GM13977 (cell line): ENCODE measurements at regions not wholly inside any gene's neighbourhood (a gene's known extent, or its start where the extent isn't known, plus 50 kb on each side); places are given as distances from the start of the nearest gene placed in this dataset.

Experiments used
- DNase-seq: peaks from one replicate; pipeline ENCODE4 v3.0.0; 2012; ENCODE audit warnings: low spot score
- in situ Hi-C: fragments of 300-500 bp; cut with MboI; formaldehyde crosslinking; loops from one replicate; pipeline ENCODE4 v1.12.0; 2022; ENCODE audit warnings: low sequenced_read_pairs, low pct_unique_long_range_greater_than_20kb, mixed read lengths, inconsistent platforms; ENCODE audit not compliant: unreplicated experiment
- TF ChIP-seq, protein P1 (sequence below): IDR thresholded peaks from 2 replicates; pipeline ENCODE4 v1.5.1; 2012; ENCODE audit warnings: mild to moderate bottlenecking, control low read depth; ENCODE audit not compliant: insufficient read depth; ENCODE audit errors: extremely low read depth, missing control alignments

DNA sequence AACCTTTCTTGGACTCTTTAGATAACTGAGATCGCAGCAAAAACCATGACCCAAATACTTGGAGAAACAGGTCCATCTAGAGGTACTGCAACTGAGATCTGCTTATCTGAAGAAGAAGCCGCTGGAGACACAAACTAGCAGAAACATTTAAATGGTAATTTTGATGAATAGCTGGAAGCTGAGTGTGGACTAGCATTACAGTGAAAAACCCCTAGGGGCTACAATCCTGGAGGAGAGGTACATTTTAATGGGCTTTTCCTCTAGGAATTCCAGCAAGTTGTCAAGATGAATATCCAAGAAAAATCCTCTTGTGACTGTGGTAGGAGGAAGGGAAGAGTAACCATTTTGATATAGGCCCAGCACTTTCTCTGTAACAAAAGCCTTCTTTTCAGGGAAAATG lies 592.5 kb upstream of the GRIA3 start:
- TF ChIP-seq, protein P1, sequence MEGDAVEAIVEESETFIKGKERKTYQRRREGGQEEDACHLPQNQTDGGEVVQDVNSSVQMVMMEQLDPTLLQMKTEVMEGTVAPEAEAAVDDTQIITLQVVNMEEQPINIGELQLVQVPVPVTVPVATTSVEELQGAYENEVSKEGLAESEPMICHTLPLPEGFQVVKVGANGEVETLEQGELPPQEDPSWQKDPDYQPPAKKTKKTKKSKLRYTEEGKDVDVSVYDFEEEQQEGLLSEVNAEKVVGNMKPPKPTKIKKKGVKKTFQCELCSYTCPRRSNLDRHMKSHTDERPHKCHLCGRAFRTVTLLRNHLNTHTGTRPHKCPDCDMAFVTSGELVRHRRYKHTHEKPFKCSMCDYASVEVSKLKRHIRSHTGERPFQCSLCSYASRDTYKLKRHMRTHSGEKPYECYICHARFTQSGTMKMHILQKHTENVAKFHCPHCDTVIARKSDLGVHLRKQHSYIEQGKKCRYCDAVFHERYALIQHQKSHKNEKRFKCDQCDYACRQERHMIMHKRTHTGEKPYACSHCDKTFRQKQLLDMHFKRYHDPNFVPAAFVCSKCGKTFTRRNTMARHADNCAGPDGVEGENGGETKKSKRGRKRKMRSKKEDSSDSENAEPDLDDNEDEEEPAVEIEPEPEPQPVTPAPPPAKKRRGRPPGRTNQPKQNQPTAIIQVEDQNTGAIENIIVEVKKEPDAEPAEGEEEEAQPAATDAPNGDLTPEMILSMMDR: no peak
- DNase-seq: no peak
- in situ Hi-C loops: no loop called here

DNA sequence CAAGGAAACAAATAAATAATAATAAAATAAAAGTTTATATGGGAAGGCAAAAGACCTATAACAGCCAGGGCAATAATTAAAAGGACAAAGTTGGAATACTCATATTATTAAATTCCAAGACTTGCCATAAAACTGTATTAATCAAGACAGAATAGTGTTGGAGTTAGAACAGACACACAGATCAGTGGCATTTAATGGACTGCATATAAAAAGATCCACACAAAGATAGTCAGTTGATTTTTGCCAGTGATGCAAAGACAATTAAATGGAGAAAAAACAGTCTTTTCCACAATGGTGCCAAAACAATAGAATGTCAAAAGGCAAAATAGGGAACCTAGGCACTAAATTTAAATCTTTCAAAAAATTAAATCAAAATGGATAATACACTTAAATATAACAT lies 587.1 kb upstream of the GRIA3 start:
- TF ChIP-seq, protein P1: no peak
- in situ Hi-C loops: no loop called here
- DNase-seq: no peak

DNA sequence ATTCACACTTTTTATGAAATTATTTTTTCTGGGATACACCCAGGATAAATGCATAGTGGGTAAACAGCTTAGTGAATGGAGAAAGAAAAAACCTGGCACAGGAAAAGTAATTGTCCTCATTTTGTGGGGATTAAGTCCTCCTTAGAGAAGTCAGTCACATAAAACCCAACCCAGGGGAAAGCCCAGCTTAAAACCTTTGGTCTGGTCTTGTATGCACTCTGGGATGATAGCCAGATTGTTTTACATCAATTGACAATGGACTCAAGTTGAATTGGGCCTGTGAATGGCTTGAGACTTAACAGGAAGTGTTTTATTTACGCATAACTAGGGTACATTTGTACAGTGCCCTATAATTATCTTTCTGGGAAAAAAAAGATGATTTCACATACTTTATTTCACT lies 561.3 kb upstream of the GRIA3 start:
- DNase-seq: no peak
- in situ Hi-C loops: no loop called here
- TF ChIP-seq, protein P1: no peak

DNA sequence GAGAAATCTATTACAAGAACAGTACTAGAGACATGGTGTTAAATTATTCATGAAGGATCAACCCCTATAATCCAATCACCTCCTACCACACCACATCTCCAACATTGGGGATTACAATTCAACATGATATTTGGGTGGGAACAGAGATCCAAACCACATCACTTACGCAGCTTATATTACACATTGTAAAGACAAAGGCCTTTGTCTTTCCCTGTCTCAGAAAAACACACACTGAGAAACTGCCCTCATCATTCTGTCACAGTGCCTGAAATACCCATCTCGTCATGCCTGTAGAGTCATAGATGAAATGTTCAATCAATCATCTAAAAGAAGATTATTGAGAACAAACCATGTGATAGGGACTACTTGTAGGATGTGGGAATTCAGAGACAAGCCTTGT lies 558.8 kb upstream of the GRIA3 start:
- in situ Hi-C loops: no loop called here
- no peak for DNase-seq
- TF ChIP-seq, protein P1: no peak

DNA sequence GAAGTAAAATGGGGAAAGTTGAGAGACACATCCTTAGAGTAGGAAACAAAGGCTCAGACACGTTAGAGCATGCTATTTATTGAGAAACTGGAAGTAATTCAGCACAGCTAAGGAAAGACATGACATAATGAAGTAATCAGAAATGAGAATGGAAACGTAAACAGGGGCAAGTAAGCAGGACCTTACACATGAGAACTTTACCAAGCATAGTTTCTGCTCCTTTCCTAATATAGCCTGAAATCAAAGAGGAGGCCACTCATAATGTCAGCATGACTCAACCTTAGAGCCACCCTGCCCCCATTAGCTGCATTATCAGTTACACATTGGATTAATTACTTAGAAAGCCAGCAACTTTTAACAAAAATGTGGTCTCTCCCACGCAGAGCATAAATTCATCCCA lies 558.3 kb upstream of the GRIA3 start:
- in situ Hi-C loops: no loop called here
- DNase-seq: no peak
- TF ChIP-seq, protein P1: no peak

DNA sequence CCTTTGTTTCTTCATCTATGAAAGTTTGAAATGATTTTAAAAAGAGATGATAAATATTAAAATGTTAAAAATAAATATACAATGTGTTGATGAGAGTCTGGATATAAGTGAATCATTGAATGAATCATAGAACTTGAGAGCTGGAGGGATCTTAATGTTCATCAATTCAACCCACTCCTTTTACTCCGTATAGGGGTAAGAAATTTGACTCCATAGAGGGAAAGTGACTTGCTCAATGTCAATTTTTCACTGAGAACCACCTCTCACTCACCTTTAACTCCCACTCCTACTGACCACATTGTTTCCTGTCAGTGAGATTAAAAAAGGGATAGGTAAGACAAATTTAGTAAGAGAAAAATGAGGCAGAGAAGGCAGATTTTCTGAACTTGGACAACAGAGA lies 557.2 kb upstream of the GRIA3 start:
- TF ChIP-seq, protein P1: no peak
- in situ Hi-C loops: no loop called here
- DNase-seq: no peak

DNA sequence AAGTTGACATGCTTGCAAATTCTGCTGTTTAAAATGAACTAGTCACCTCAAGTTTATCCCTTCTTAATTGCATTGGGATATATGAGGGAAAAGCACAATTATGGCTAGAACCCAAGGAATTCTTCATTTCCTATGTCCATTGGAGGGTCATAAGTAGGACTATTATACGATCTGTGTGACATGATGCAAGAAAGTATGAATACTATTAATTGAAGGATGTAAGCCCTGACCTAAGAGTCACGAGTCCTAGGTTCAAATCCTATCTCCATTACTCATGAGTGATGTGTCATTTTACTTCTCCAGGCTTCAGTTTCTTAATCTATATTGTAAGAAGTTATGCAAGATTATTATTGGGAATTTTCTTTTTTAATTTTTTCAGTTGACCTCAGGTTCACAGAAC lies 542.9 kb upstream of the GRIA3 start:
- in situ Hi-C loops: no loop called here
- TF ChIP-seq, protein P1: no peak
- DNase-seq: no peak
